ENCODE measurements at regions not wholly inside any gene's neighbourhood (a gene's known extent, or its start where the extent isn't known, plus 50 kb on each side); places are given as distances from the start of the nearest gene placed in this dataset.

DNA sequence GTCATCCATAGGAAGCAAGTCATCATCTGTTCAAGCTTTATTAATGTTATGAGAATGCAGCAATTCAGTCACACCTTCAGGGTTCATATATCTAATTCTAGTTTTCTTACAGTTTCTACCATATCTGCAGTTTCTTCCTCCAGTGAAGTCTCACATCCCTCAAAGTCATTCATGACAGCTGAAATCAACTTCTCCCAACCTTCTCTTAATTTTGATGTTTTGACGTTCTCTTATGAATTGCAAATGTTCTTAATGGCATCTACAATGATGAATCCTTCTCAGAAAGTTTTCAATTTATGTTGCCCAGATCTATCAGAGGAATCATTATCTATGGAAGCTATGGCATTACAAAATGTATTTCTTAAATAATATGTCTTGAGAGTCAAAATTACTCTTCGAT lies 210.4 kb upstream of the ZBTB20 start:
- no peak for TF ChIP-seq CTCF (IDR thresholded peaks at IDR 0.05; ENCODE audit: low read depth, low read length)
- no peak for TF ChIP-seq POLR2A (IDR thresholded peaks at IDR 0.05; ENCODE audit: extremely low read depth, insufficient read length)
- TF ChIP-seq MYC (IDR thresholded peaks at IDR 0.05; ENCODE audit: low read depth, low read length): no peak
